Upper lobe of left lung (tissue), 4 donors: ENCODE measurements at regions not wholly inside any gene's neighbourhood (a gene's known extent, or its start where the extent isn't known, plus 50 kb on each side); places are given as distances from the start of the nearest gene placed in this dataset.

ENCODE experiments used
- POLR2A ChIP-seq, 4 donors: fragments of 450-650 bp; IDR thresholded peaks; one replicate each; pipeline ENCODE4 v1.5.1; 2016 to 2017; ENCODE audit warnings: antibody characterized with exemption in 4 of 4, mild to moderate bottlenecking in 2 of 4
- POLR2AphosphoS5 ChIP-seq, 2 donors: sonication (generic); formaldehyde crosslinking; IDR thresholded peaks; one replicate each; pipeline ENCODE4 v1.5.1; 2017; ENCODE audit warnings: antibody characterized with exemption in 2 of 2
- TF ChIP-seq, protein P1 (sequence below), 6 experiments: fragments of 450-650 bp in 4 of 6; fragments of 200-600 bp in 2 of 6; sonication (generic) in 2 of 6; IDR thresholded peaks; one replicate each; pipeline ENCODE4 v1.5.1; 2016 to 2019; ENCODE audit warnings: antibody characterized with exemption in 6 of 6

- TF ChIP-seq POLR2AphosphoS5 (IDR thresholded peaks at IDR 0.05) (no peak), POLR2A (IDR thresholded peaks at IDR 0.05) (no peak)
- TF ChIP-seq, protein P1, sequence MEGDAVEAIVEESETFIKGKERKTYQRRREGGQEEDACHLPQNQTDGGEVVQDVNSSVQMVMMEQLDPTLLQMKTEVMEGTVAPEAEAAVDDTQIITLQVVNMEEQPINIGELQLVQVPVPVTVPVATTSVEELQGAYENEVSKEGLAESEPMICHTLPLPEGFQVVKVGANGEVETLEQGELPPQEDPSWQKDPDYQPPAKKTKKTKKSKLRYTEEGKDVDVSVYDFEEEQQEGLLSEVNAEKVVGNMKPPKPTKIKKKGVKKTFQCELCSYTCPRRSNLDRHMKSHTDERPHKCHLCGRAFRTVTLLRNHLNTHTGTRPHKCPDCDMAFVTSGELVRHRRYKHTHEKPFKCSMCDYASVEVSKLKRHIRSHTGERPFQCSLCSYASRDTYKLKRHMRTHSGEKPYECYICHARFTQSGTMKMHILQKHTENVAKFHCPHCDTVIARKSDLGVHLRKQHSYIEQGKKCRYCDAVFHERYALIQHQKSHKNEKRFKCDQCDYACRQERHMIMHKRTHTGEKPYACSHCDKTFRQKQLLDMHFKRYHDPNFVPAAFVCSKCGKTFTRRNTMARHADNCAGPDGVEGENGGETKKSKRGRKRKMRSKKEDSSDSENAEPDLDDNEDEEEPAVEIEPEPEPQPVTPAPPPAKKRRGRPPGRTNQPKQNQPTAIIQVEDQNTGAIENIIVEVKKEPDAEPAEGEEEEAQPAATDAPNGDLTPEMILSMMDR (IDR thresholded peaks at IDR 0.05): no peak
Measured at GRCh38 chr9:16178294-16178693, 625.5 kb downstream of the CCDC171 start.
